ENCODE measurements at regions not wholly inside any gene's neighbourhood (a gene's known extent, or its start where the extent isn't known, plus 50 kb on each side); places are given as distances from the start of the nearest gene placed in this dataset.

GRCh38 chr18:72692086-72692485 lies 147.9 kb upstream of the CBLN2 start:
- no peak for DNase-seq (ENCODE audit: low read depth)

GRCh38 chr18:72687736-72688135 lies 143.6 kb upstream of the CBLN2 start:
- no peak for DNase-seq (ENCODE audit: low read depth)

- DNase-seq (ENCODE audit: low read depth) = no peak
These were observed 131.3 kb upstream of the CBLN2 start for GRCh38 chr18:72675394-72675793.

- DNase-seq (ENCODE audit: low read depth) = peak; percentile 17
These were observed 130.6 kb upstream of the CBLN2 start for GRCh38 chr18:72674710-72675109.

- DNase-seq (ENCODE audit: low read depth) = no peak
These were observed 129.1 kb upstream of the CBLN2 start for GRCh38 chr18:72673242-72673641.

GRCh38 chr18:72672364-72673184 lies 128.4 kb upstream of the CBLN2 start:
- DNase-seq (ENCODE audit: low read depth) = peak; percentile 16

- no peak for DNase-seq (ENCODE audit: low read depth)
These were observed 123.8 kb upstream of the CBLN2 start for GRCh38 chr18:72667932-72668331.

- peak; percentile 12 for DNase-seq (ENCODE audit: low read depth)
These were observed 109.0 kb upstream of the CBLN2 start for GRCh38 chr18:72652990-72653593.

- no peak for DNase-seq (ENCODE audit: low read depth)
These were observed 106.9 kb upstream of the CBLN2 start for GRCh38 chr18:72651033-72651432.

GRCh38 chr18:72648481-72648960 lies 104.4 kb upstream of the CBLN2 start:
- DNase-seq (ENCODE audit: low read depth) = no peak

- DNase-seq (ENCODE audit: low read depth) = no peak
These were observed 103.9 kb upstream of the CBLN2 start for GRCh38 chr18:72648079-72648478.

GRCh38 chr18:72640557-72640956 lies 96.4 kb upstream of the CBLN2 start:
- no peak for DNase-seq (ENCODE audit: low read depth)

- DNase-seq (ENCODE audit: low read depth) = peak; percentile 55
These were observed 94.2 kb upstream of the CBLN2 start for GRCh38 chr18:72638376-72638775.

GRCh38 chr18:72637721-72638120 lies 93.6 kb upstream of the CBLN2 start:
- DNase-seq (ENCODE audit: low read depth) = no peak

GRCh38 chr18:72637299-72637698 lies 93.2 kb upstream of the CBLN2 start:
- no peak for DNase-seq (ENCODE audit: low read depth)

- DNase-seq (ENCODE audit: low read depth) = no peak
These were observed 92.5 kb upstream of the CBLN2 start for GRCh38 chr18:72636611-72637010.

GRCh38 chr18:72634500-72634899 lies 90.4 kb upstream of the CBLN2 start:
- no peak for DNase-seq (ENCODE audit: low read depth)

- no peak for DNase-seq (ENCODE audit: low read depth)
These were observed 86.8 kb upstream of the CBLN2 start for GRCh38 chr18:72630991-72631390.

GRCh38 chr18:72623444-72623843 lies 79.3 kb upstream of the CBLN2 start:
- DNase-seq (ENCODE audit: low read depth) = no peak

GRCh38 chr18:72613534-72613930 lies 69.4 kb upstream of the CBLN2 start:
- no peak for DNase-seq (ENCODE audit: low read depth)

GRCh38 chr18:72612894-72613533 lies 68.9 kb upstream of the CBLN2 start:
- DNase-seq (ENCODE audit: low read depth) = no peak

- DNase-seq (ENCODE audit: low read depth) = no peak
These were observed 61.2 kb upstream of the CBLN2 start for GRCh38 chr18:72605376-72605775.

- no peak for DNase-seq (ENCODE audit: low read depth)
These were observed 57.8 kb upstream of the CBLN2 start for GRCh38 chr18:72601944-72602343.
